Ascending aorta (tissue), 2 donors: ENCODE measurements at regions not wholly inside any gene's neighbourhood (a gene's known extent, or its start where the extent isn't known, plus 50 kb on each side); places are given as distances from the start of the nearest gene placed in this dataset.

Source experiments
- DNase-seq, 2 donors: peaks; one replicate each; pipeline ENCODE4 v3.0.0-alpha.2; 2019; ENCODE audit warnings: low spot score in 2 of 2
- H3K27ac ChIP-seq, 2 donors: fragments of 200-600 bp; sonication (generic); one replicate each; pipeline ENCODE4 v1.5.1; 2016 to 2017; ENCODE audit warnings: mild to moderate bottlenecking in 1 of 2
- H3K27me3 ChIP-seq: fragments of 200-600 bp; sonication (generic); one replicate; pipeline ENCODE4 v1.5.1; 2017
- H3K36me3 ChIP-seq, 2 donors: fragments of 200-600 bp; sonication (generic); one replicate each; pipeline ENCODE4 v1.5.1; 2016
- H3K4me1 ChIP-seq, 2 donors: fragments of 200-600 bp; sonication (generic); one replicate each; pipeline ENCODE4 v1.5.1; 2016 to 2017; ENCODE audit warnings: mild to moderate bottlenecking in 1 of 2
- H3K4me3 ChIP-seq, 2 donors: fragments of 200-600 bp; sonication (generic); one replicate each; pipeline ENCODE4 v1.5.1; 2016 to 2017; ENCODE audit warnings: mild to moderate bottlenecking in 1 of 2
- H3K9me3 ChIP-seq, 2 donors: fragments of 200-600 bp; sonication (generic); one replicate each; pipeline ENCODE4 v1.5.1; 2016
- intact Hi-C: fragments of 100-400 bp; cut with DNase I; formaldehyde crosslinking; loops from one replicate; pipeline ENCODE4 v1.15.1; 2023
- TF ChIP-seq, protein P1 (sequence below), 3 experiments: fragments of 200-600 bp in 2 of 3; fragments of 450-650 bp in 1 of 3; sonication (generic) in 2 of 3; IDR thresholded peaks; one replicate each; pipeline ENCODE4 v1.5.1; 2016 to 2019; ENCODE audit warnings: antibody characterized with exemption in 3 of 3, mild to moderate bottlenecking in 1 of 3, moderate library complexity in 1 of 3

DNA sequence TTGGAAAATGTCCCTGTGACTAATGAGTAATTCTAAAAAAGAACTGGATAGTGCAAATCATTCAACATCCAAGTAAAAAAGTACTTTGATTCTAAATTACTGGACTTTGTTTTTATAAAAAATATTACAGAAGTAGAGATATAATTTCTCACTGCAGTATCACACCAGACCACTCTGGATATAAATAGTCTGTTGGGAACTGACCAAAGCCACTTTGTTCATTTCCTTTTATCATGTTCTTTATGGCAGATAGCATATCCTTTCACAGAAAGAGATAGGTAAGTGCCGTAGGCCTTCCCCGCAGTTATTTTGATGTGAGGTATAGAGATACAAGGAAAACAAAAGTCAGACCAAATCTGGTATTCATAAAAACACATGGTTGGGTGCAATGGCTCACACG, 827.4 kb upstream of the GRAMD2B start:
- Histone ChIP-seq H3K4me1 (peaks cover 0 to 3% of the 10 kb centered on the region in 2 donors), H3K9me3 (no peaks in the 10 kb centered on the region), H3K4me3 (no peak overlapping the region), H3K36me3 (no peaks in the 10 kb centered on the region), H3K27me3 (no peaks in the 10 kb centered on the region), H3K27ac (no peak overlapping the region)
- TF ChIP-seq, protein P1, sequence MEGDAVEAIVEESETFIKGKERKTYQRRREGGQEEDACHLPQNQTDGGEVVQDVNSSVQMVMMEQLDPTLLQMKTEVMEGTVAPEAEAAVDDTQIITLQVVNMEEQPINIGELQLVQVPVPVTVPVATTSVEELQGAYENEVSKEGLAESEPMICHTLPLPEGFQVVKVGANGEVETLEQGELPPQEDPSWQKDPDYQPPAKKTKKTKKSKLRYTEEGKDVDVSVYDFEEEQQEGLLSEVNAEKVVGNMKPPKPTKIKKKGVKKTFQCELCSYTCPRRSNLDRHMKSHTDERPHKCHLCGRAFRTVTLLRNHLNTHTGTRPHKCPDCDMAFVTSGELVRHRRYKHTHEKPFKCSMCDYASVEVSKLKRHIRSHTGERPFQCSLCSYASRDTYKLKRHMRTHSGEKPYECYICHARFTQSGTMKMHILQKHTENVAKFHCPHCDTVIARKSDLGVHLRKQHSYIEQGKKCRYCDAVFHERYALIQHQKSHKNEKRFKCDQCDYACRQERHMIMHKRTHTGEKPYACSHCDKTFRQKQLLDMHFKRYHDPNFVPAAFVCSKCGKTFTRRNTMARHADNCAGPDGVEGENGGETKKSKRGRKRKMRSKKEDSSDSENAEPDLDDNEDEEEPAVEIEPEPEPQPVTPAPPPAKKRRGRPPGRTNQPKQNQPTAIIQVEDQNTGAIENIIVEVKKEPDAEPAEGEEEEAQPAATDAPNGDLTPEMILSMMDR (IDR thresholded peaks at IDR 0.05), result no peak
- intact Hi-C loops, result no loop called here
- no peak for DNase-seq

DNA sequence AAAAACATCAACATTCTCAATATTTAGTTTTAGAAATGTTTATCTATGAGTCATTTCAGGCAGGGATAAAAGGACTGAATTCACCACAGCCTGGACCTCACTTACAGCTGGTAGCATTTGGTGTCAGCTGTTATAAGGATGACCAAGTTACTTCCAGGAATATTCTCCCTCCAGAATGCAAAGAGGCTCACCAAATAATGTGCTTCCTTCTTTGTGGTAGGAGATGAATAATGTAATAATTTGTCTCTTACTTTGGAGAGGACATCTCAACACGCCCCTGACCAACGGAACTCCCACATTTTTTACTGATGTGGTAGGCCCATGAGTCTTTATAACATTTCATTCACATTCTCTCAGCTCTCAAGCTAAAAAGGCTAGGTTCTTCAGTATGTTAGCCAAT, 825.9 kb upstream of the GRAMD2B start:
- intact Hi-C loops, result no loop called here
- Histone ChIP-seq H3K4me1 (peaks cover 0 to 3% of the 10 kb centered on the region in 2 donors), H3K27ac (no peak overlapping the region), H3K9me3 (no peaks in the 10 kb centered on the region), H3K36me3 (no peaks in the 10 kb centered on the region), H3K4me3 (no peak overlapping the region), H3K27me3 (no peaks in the 10 kb centered on the region)
- TF ChIP-seq, protein P1 (IDR thresholded peaks at IDR 0.05), result no peak
- no peak for DNase-seq

DNA sequence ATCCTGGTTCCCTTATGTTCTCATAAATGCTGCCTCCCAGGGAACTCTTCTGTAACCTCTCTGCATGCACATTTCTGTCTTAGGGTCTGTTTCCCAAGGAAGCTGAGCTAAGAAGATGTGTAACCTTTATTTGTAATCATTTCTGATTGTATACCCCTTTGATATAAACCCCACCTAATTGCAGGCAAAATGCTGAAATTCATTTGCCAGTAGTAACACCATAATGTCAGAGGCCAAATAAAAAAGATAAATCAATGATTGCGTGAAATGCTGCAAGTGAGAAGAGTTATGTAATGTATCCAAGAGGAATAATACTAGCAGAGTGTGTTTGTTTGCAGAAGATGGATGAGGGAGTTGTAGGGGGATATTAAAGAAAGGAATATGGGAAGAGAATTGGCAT, 822.6 kb upstream of the GRAMD2B start:
- TF ChIP-seq, protein P1 (IDR thresholded peaks at IDR 0.05), result no peak
- no peak for DNase-seq
- Histone ChIP-seq H3K4me3 (no peak overlapping the region), H3K4me1 (peaks cover 0 to under 1% of the 10 kb centered on the region in 2 donors), H3K36me3 (no peaks in the 10 kb centered on the region), H3K9me3 (no peaks in the 10 kb centered on the region), H3K27me3 (no peaks in the 10 kb centered on the region), H3K27ac (no peak overlapping the region)
- intact Hi-C loops, result no loop called here

DNA sequence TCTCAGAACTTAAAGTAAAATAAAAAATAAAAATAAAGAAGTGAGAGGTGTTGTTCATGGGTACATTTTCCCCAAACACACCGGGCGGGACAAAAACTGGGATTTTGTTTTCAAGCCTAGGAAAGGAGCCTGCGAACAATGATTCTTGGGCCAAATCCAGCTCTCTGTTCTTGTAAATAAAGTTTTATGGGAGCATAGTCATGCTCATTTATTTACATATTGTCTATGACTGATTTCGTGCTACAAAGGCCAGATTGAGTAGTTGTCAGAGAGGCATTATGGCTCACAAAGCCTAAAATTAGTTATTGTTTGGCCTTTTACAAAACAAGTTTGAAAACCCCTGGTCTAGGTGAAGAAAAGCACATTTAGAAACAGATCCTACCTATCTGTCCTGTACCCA, 821.0 kb upstream of the GRAMD2B start:
- no peak for DNase-seq
- intact Hi-C loops, result no loop called here
- TF ChIP-seq, protein P1 (IDR thresholded peaks at IDR 0.05), result no peak

DNA sequence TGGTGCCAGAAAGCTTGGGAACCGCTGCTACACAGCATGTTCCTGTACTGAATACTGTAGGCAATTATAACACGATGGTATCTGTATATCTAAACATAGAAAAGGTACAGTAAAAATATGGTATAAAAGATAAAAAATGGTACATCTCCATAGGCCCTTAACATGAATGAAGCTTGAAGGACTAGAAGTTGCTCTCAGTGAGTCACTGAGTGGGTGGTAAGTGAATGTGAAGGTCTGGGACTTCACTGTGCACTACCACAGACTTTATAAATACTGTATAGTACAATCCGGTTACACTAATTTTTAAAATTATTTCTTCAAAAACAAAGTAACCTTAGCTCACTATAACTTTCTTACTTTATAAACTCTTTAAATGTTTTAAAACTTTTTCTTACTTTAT, 819.9 kb upstream of the GRAMD2B start:
- no peak overlapping the region for H3K27ac ChIP-seq

More for the DNA sequence above, 821.0 kb upstream of the GRAMD2B start:
- H3K9me3 ChIP-seq, result no peaks in the 10 kb centered on the region
- H3K36me3 ChIP-seq, result no peaks in the 10 kb centered on the region
- no peaks in the 10 kb centered on the region for H3K4me1 ChIP-seq
- no peaks in the 10 kb centered on the region for H3K27me3 ChIP-seq
- no peak overlapping the region for H3K4me3 ChIP-seq
- H3K27ac ChIP-seq, result no peak overlapping the region

More for the DNA sequence above, 819.9 kb upstream of the GRAMD2B start:
- intact Hi-C loops, result no loop called here
- TF ChIP-seq, protein P1 (IDR thresholded peaks at IDR 0.05), result no peak
- H3K9me3 ChIP-seq, result no peaks in the 10 kb centered on the region
- no peaks in the 10 kb centered on the region for H3K36me3 ChIP-seq
- no peak overlapping the region for H3K4me3 ChIP-seq
- H3K27me3 ChIP-seq, result no peaks in the 10 kb centered on the region
- H3K4me1 ChIP-seq, result no peaks in the 10 kb centered on the region
- no peak for DNase-seq
